ENCODE measurements at regions not wholly inside any gene's neighbourhood (a gene's known extent, or its start where the extent isn't known, plus 50 kb on each side); places are given as distances from the start of the nearest gene placed in this dataset.

DNA sequence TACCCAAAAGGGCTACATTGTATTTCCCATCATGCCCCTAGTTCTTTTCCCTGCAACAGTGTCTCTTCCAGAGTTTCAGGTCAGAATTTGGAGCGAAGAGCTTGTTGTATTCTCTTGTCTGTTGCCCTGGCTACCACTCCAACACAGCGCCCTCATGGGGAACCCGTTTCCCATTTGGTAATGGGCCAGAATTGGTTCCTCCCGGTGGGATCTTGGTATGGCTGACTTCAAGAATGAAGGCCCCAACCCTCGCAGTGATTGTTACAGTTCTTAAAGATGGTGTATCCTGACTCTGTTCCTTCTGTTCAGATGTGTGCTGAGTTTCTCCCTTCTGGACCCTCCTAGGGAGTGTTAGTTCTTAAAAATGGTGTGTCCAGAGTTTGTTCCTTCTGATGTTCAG is 110.5 kb upstream of the ZNF32 start:
- TF ChIP-seq, protein P1, sequence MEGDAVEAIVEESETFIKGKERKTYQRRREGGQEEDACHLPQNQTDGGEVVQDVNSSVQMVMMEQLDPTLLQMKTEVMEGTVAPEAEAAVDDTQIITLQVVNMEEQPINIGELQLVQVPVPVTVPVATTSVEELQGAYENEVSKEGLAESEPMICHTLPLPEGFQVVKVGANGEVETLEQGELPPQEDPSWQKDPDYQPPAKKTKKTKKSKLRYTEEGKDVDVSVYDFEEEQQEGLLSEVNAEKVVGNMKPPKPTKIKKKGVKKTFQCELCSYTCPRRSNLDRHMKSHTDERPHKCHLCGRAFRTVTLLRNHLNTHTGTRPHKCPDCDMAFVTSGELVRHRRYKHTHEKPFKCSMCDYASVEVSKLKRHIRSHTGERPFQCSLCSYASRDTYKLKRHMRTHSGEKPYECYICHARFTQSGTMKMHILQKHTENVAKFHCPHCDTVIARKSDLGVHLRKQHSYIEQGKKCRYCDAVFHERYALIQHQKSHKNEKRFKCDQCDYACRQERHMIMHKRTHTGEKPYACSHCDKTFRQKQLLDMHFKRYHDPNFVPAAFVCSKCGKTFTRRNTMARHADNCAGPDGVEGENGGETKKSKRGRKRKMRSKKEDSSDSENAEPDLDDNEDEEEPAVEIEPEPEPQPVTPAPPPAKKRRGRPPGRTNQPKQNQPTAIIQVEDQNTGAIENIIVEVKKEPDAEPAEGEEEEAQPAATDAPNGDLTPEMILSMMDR (IDR thresholded peaks at IDR 0.05; ENCODE audit: low read depth, low read length) = no peak
- no peak for DNase-seq (ENCODE audit: extremely low read depth, low read depth)

GRCh38 chr10:43756341-43756740 is 107.7 kb upstream of the ZNF32 start:
- DNase-seq (ENCODE audit: extremely low read depth, low read depth) = no peak
- TF ChIP-seq, protein P1 (IDR thresholded peaks at IDR 0.05; ENCODE audit: low read depth, low read length) = no peak

DNA sequence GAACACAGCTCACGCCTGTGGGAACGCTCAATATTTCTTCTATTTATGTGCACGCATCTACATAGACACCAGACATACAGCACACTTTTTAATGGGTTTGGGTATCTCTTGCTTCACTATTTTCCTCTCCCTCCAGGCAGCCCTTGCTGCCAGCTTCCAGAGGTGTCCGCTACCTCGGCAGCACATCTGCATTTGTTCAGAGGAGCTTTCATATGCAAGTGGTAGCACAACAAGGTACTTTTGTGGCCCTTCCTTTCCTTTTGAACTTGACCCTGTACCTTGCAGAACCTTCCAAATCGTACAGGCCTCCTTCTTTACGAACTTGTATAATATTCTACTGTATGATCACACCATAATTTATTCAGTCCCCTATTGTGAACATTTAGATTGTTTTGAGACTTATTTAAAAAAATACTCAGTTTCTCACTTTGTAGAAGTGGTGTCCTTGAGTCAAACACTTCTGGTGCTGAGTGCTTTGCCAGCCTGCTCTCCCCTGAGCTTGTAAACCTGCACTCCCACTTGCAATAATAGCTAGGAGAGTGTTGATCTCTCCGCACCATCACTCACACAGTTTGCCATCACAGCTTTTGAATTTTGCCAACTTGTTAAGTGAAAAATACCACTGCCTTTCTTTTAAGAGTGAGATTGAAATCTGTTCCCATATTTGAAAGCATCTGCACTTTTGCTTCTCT is 106.0 kb upstream of the ZNF32 start:
- TF ChIP-seq, protein P1 (IDR thresholded peaks at IDR 0.05; ENCODE audit: low read depth, low read length) = no peak
- no peak for DNase-seq (ENCODE audit: extremely low read depth, low read depth)

DNA sequence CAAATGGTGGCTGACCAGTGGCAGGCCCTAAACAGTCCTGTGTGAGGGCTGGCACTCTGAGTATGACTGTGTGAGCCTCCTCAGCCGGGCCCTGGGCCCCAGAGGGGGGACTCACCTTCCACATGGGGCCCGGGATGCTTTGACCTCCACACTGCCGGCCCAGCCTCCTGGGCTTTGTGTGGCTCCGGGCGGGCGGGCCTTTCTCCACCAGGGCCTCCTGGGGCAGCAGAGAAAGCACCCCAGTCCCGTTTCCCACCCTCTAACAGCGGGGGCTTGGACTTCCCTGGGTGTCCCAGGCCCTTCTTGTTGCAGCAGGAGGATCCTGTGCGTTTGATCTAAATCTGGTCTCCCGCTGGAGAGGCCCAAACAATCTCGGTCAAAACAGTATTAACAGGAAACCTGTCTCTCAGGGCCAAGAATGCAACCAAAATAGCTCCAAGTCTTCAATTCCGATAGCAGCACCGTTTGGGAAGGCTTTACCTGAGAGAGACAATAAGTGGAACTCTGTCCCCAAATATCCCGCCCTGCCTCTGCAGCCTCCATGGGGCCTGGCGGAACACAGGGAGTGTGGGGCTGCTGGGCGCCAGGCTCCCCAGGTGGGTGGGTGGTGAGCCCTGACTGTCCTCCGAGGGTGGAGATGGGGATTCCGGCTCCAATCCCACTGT is 104.8 kb upstream of the ZNF32 start:
- no peak for DNase-seq (ENCODE audit: extremely low read depth, low read depth)
- TF ChIP-seq, protein P1 (IDR thresholded peaks at IDR 0.05; ENCODE audit: low read depth, low read length) = no peak

DNA sequence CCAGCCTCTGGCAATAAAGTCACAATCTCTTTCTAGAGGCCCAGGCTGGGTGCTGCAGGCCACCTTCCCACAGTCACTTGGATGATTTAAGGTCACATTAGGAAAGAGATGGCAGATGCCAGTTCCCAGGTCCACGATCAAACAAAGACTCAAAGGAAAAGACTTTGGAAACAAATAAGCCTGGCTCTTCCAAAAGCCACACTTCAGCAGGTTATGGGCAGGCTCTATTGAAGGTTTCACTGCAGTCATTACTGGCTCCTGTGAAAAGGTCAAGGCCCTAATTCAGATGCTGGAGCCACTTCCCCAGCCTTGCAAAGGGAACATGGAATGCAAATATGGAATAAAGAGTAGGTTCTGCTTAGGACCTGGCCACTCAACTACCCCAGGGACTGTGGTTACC is 104.0 kb upstream of the ZNF32 start:
- DNase-seq (ENCODE audit: extremely low read depth, low read depth) = no peak
- TF ChIP-seq, protein P1 (IDR thresholded peaks at IDR 0.05; ENCODE audit: low read depth, low read length) = no peak

- no peak for DNase-seq (ENCODE audit: extremely low read depth, low read depth)
- TF ChIP-seq, protein P1 (IDR thresholded peaks at IDR 0.05; ENCODE audit: low read depth, low read length) = no peak
Measured at GRCh38 chr10:43751646-43752045, 103.0 kb upstream of the ZNF32 start.

GRCh38 chr10:43749940-43750552 is 101.4 kb upstream of the ZNF32 start:
- no peak for DNase-seq (ENCODE audit: extremely low read depth, low read depth)
- TF ChIP-seq, protein P1 (IDR thresholded peaks at IDR 0.05; ENCODE audit: low read depth, low read length) = no peak
